Umbilical cord (tissue), 1 donor: ENCODE measurements at regions not wholly inside any gene's neighbourhood (a gene's known extent, or its start where the extent isn't known, plus 50 kb on each side); places are given as distances from the start of the nearest gene placed in this dataset.
"Not testable (repeated sequence)": the region's sequence is repeated elsewhere in the genome, so short reads cannot be mapped to it uniquely, and the experiment has no call there.

ENCODE experiments used
- DNase-seq: peaks from one replicate; pipeline ENCODE4 v3.0.0-alpha.2; 2015; ENCODE audit warnings: low spot score

GRCh38 chr2:176424746-176425145 lies 155.5 kb downstream of the MTX2 start:
- peak; percentile 11 for DNase-seq

- DNase-seq = no peak
Measured at GRCh38 chr2:176427549-176427948, 158.3 kb downstream of the MTX2 start.

GRCh38 chr2:176428944-176429469 lies 159.8 kb downstream of the MTX2 start:
- DNase-seq = not testable (repeated sequence)

- DNase-seq = no peak
Measured at GRCh38 chr2:176432434-176432833, 163.2 kb downstream of the MTX2 start.

- DNase-seq = no peak
Measured at GRCh38 chr2:176435729-176436128, 166.5 kb downstream of the MTX2 start.

GRCh38 chr2:176443946-176444345 lies 174.7 kb downstream of the MTX2 start:
- peak; percentile 37 for DNase-seq

- DNase-seq = peak; percentile 16
Measured at GRCh38 chr2:176445956-176446355, 176.7 kb downstream of the MTX2 start.

GRCh38 chr2:176446718-176447414 lies 177.6 kb downstream of the MTX2 start:
- no peak for DNase-seq

GRCh38 chr2:176447616-176448015 lies 178.4 kb downstream of the MTX2 start:
- no peak for DNase-seq

GRCh38 chr2:176449852-176450251 lies 180.6 kb downstream of the MTX2 start:
- no peak for DNase-seq

- no peak for DNase-seq
Measured at GRCh38 chr2:176453784-176454183, 184.5 kb downstream of the MTX2 start.

- peak; percentile 78 for DNase-seq
Measured at GRCh38 chr2:176454893-176455815, 185.9 kb downstream of the MTX2 start.

- peak; percentile 43 for DNase-seq
Measured at GRCh38 chr2:176455816-176456291, 186.6 kb downstream of the MTX2 start.

- DNase-seq = no peak
Measured at GRCh38 chr2:176457481-176457880, 188.2 kb downstream of the MTX2 start.

GRCh38 chr2:176461098-176461808 lies 192.0 kb downstream of the MTX2 start:
- DNase-seq = no peak

GRCh38 chr2:176461809-176462670 lies 192.8 kb downstream of the MTX2 start:
- DNase-seq = peak; percentile 19

- no peak for DNase-seq
Measured at GRCh38 chr2:176463546-176463945, 194.3 kb downstream of the MTX2 start.

GRCh38 chr2:176464886-176465564 lies 195.8 kb downstream of the MTX2 start:
- DNase-seq = no peak

GRCh38 chr2:176466918-176467452 lies 197.7 kb downstream of the MTX2 start:
- DNase-seq = no peak

GRCh38 chr2:176467595-176467994 lies 198.4 kb downstream of the MTX2 start:
- DNase-seq = peak; percentile 67
